GM23338 (cell line): ENCODE measurements at regions not wholly inside any gene's neighbourhood (a gene's known extent, or its start where the extent isn't known, plus 50 kb on each side); places are given as distances from the start of the nearest gene placed in this dataset.

Source experiments
- ATAC-seq: fragments of 200-7000 bp; cut with Tn5 transposase; 3 replicates; pipeline ENCODE4 v1.9.1; 2020
- DNase-seq: peaks from one replicate; pipeline ENCODE4 v3.0.0-alpha.2; 2015; ENCODE audit warnings: low spot score
- H2AFZ ChIP-seq: fragments of 200-600 bp; sonication (generic); 2 replicates; pipeline ENCODE4 v1.8.0; 2016; ENCODE audit warnings: antibody characterized with exemption, mild to moderate bottlenecking, moderate library complexity
- H3F3A ChIP-seq: fragments of 200-600 bp; sonication (generic); replicated peaks from 2 replicates; pipeline ENCODE4 v1.8.0; 2017; ENCODE audit warnings: antibody characterized with exemption, mixed run types, low read depth
- H3K27ac ChIP-seq: fragments of 200-600 bp; sonication (generic); 2 replicates; pipeline ENCODE4 v1.6.1; 2016; ENCODE audit warnings: low read depth
- H3K27me3 ChIP-seq: fragments of 200-600 bp; sonication (generic); 2 replicates; pipeline ENCODE4 v1.8.0; 2016; ENCODE audit warnings: mild to moderate bottlenecking, mixed run types, moderate library complexity; ENCODE audit not compliant: insufficient read depth
- H3K36me3 ChIP-seq: fragments of 200-600 bp; sonication (generic); 2 replicates; pipeline ENCODE4 v1.8.0; 2016; ENCODE audit warnings: mild to moderate bottlenecking; ENCODE audit not compliant: insufficient read depth
- H3K4me1 ChIP-seq: fragments of 200-600 bp; sonication (generic); 2 replicates; pipeline ENCODE4 v1.8.0; 2016; ENCODE audit warnings: mild to moderate bottlenecking, moderate library complexity; ENCODE audit not compliant: insufficient read depth
- H3K4me2 ChIP-seq: fragments of 200-600 bp; sonication (generic); 2 replicates; pipeline ENCODE4 v1.7.1; 2017; ENCODE audit warnings: mixed run types
- H3K4me3 ChIP-seq: fragments of 200-600 bp; sonication (generic); 2 replicates; pipeline ENCODE4 v1.6.1; 2016; ENCODE audit warnings: mixed run types
- H3K79me2 ChIP-seq: fragments of 200-600 bp; sonication (generic); replicated peaks from 2 replicates; pipeline ENCODE4 v1.8.0; 2017; ENCODE audit warnings: mild to moderate bottlenecking; ENCODE audit not compliant: insufficient read depth
- H3K9me2 ChIP-seq: fragments of 200-600 bp; sonication (generic); 2 replicates; pipeline ENCODE4 v1.8.0; 2017; ENCODE audit not compliant: insufficient read depth
- H4K20me1 ChIP-seq: fragments of 200-600 bp; sonication (generic); replicated peaks from 2 replicates; pipeline ENCODE4 v1.8.0; 2017; ENCODE audit warnings: mild to moderate bottlenecking; ENCODE audit not compliant: insufficient read depth
- H3K27ac Mint-ChIP-seq: 2 replicates; pipeline ENCODE4 v1.8.0; 2020; ENCODE audit warnings: inconsistent platforms, mild to moderate bottlenecking, moderate library complexity, mixed read lengths
- H3K27me3 Mint-ChIP-seq: 3 replicates; pipeline ENCODE4 v1.8.0; 2022; ENCODE audit warnings: low read depth, mild to moderate bottlenecking, moderate library complexity, mixed read lengths, inconsistent platforms; ENCODE audit not compliant: insufficient read depth, poor library complexity
- H3K36me3 Mint-ChIP-seq: 3 replicates; pipeline ENCODE4 v1.8.0; 2021; ENCODE audit warnings: low read depth, mild to moderate bottlenecking, inconsistent platforms, moderate library complexity, mixed read lengths
- H3K4me1 Mint-ChIP-seq: 3 replicates; pipeline ENCODE4 v1.8.0; 2020; ENCODE audit warnings: mild to moderate bottlenecking, inconsistent platforms, mixed read lengths
- H3K4me3 Mint-ChIP-seq: 3 replicates; pipeline ENCODE4 v1.8.0; 2021; ENCODE audit warnings: moderate library complexity, mild to moderate bottlenecking, inconsistent platforms, mixed read lengths
- H3K9me3 Mint-ChIP-seq: 3 replicates; pipeline ENCODE4 v1.8.0; 2020; ENCODE audit warnings: moderate library complexity, mild to moderate bottlenecking, inconsistent platforms, mixed read lengths
- CREB1 ChIP-seq: fragments of 250-450 bp; sonication (Bioruptor Pico); IDR thresholded peaks from 2 replicates; pipeline ENCODE4 v1.5.0; 2020; ENCODE audit warnings: low read depth, mild to moderate bottlenecking, moderate library complexity
- CTCF ChIP-seq, 2 experiments: fragments of 200-600 bp in 1 of 2; sonication (generic) in 1 of 2; conservative IDR thresholded peaks; 2 replicates each; pipeline versions ENCODE4 v1.5.1 to v1.6.1; 2016 to 2017; ENCODE audit warnings: antibody characterized with exemption in 2 of 2, low read depth in 2 of 2, mild to moderate bottlenecking in 2 of 2, moderate library complexity in 1 of 2
- EZH2 ChIP-seq: fragments of 200-600 bp; sonication (generic); IDR thresholded peaks from one replicate; pipeline ENCODE4 v1.8.0; 2017; ENCODE audit warnings: antibody characterized with exemption, mild to moderate bottlenecking, low read depth; ENCODE audit not compliant: unreplicated experiment
- JUNB ChIP-seq: IDR thresholded peaks from one replicate; pipeline ENCODE4 v1.6.1; 2016; ENCODE audit warnings: antibody characterized with exemption; ENCODE audit not compliant: unreplicated experiment
- NANOG ChIP-seq: IDR thresholded peaks from 2 replicates; pipeline ENCODE4 v1.6.1; 2016; ENCODE audit warnings: antibody characterized with exemption, borderline replicate concordance
- POLR2AphosphoS5 ChIP-seq: IDR thresholded peaks from 2 replicates; pipeline ENCODE4 v1.6.1; 2016; ENCODE audit warnings: antibody characterized with exemption, low read depth
- STAT1 ChIP-seq: IDR thresholded peaks from one replicate; pipeline ENCODE4 v1.6.1; 2016; ENCODE audit warnings: antibody characterized with exemption; ENCODE audit not compliant: unreplicated experiment
- ZNF114 ChIP-seq: fragments of 250-450 bp; sonication (Bioruptor Pico); IDR thresholded peaks from 2 replicates; pipeline ENCODE4 v1.5.0; 2020; ENCODE audit warnings: mild to moderate bottlenecking, moderate library complexity
- ZNF331 ChIP-seq: fragments of 250-450 bp; sonication (Bioruptor Pico); IDR thresholded peaks from 2 replicates; pipeline ENCODE4 v1.5.0; 2020; ENCODE audit warnings: low read depth, mild to moderate bottlenecking, moderate library complexity
- TF ChIP-seq, protein P1 (sequence below): IDR thresholded peaks from 2 replicates; pipeline ENCODE4 v1.6.1; 2016; ENCODE audit warnings: antibody characterized with exemption

DNA sequence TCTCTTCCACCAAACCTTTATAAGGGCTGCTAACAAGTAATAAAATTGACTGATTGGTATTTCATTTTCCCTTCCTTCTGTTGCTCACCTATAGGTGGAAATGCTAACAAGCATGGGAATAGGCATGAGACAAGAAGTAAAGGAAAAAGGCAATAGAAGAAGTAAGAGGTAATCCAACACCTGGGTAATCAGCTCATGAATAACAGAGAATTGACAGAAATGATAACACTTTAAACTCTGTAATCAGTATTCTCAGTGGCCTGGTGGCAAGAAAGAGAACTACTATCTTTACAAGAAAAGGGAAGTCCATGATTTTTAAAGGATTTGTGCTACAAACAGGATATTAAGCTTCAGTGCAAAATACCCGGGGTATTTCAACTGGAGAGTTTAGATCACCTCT, 737.8 kb downstream of the RERGL start:
- Histone ChIP-seq H3K4me3 (no peak overlapping the region), H4K20me1 (no peaks in the 10 kb centered on the region), H3K9me2 (no peaks in the 10 kb centered on the region), H3K79me2 (no peaks in the 10 kb centered on the region), H2AFZ (no peak overlapping the region), H3K36me3 (no peaks in the 10 kb centered on the region), H3K4me1 (peaks cover 4% of the 10 kb centered on the region; the same call in 1 of the 2 replicates), H3K27me3 (no peaks in the 10 kb centered on the region), H3K4me2 (no peak overlapping the region), H3F3A (no peaks in the 10 kb centered on the region), H3K27ac (no peak overlapping the region)
- no peak overlapping the region for H3K4me3 Mint-ChIP-seq
- peaks cover 3% of the 10 kb centered on the region; the same call in 2 of the 3 replicates for H3K4me1 Mint-ChIP-seq
- TF ChIP-seq CTCF (conservative IDR thresholded peaks at IDR 0.05; ENCODE audit: low read depth in 2 of 2) (peak in 1 of 2 experiments; percentile 50; a peak in 2 of 4 replicates), EZH2 (no peak)
- no peaks in the 10 kb centered on the region for H3K9me3 Mint-ChIP-seq
- H3K36me3 Mint-ChIP-seq, result no peaks in the 10 kb centered on the region
- H3K27ac Mint-ChIP-seq, result no peak overlapping the region
- peaks cover 2% of the 10 kb centered on the region for H3K27me3 Mint-ChIP-seq
- DNase-seq (peak; percentile 23), ATAC-seq (no peak)

GRCh38 chr12:17348311-17348710, 741.7 kb downstream of the RERGL start:
- Mint-ChIP-seq H3K9me3 (no peaks in the 10 kb centered on the region), H3K4me3 (no peak overlapping the region), H3K36me3 (no peaks in the 10 kb centered on the region), H3K27ac (no peak overlapping the region), H3K27me3 (peaks cover 2% of the 10 kb centered on the region), H3K4me1 (peaks cover 5% of the 10 kb centered on the region; the same call in 2 of the 3 replicates)
- H3K4me2 ChIP-seq, result no peak overlapping the region
- no peaks in the 10 kb centered on the region for H4K20me1 ChIP-seq
- no peaks in the 10 kb centered on the region for H3K27me3 ChIP-seq
- ATAC-seq (no peak), DNase-seq (no peak)
- no peaks in the 10 kb centered on the region; the same call in 1 of the 2 replicates for H3K4me1 ChIP-seq
- H3K79me2 ChIP-seq, result no peaks in the 10 kb centered on the region
- no peaks in the 10 kb centered on the region for H3F3A ChIP-seq
- no peak overlapping the region for H2AFZ ChIP-seq
- H3K27ac ChIP-seq, result no peak overlapping the region
- H3K9me2 ChIP-seq, result no peaks in the 10 kb centered on the region
- no peaks in the 10 kb centered on the region for H3K36me3 ChIP-seq
- no peak for TF ChIP-seq CREB1 (CRISPR knock-in tag)
- no peak for TF ChIP-seq ZNF331 (CRISPR knock-in tag)
- no peak for TF ChIP-seq STAT1
- no peak for TF ChIP-seq POLR2AphosphoS5
- TF ChIP-seq NANOG, result no peak
- no peak for TF ChIP-seq ZNF114 (CRISPR knock-in tag)
- TF ChIP-seq, protein P1, sequence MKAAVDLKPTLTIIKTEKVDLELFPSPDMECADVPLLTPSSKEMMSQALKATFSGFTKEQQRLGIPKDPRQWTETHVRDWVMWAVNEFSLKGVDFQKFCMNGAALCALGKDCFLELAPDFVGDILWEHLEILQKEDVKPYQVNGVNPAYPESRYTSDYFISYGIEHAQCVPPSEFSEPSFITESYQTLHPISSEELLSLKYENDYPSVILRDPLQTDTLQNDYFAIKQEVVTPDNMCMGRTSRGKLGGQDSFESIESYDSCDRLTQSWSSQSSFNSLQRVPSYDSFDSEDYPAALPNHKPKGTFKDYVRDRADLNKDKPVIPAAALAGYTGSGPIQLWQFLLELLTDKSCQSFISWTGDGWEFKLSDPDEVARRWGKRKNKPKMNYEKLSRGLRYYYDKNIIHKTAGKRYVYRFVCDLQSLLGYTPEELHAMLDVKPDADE, result no peak
- no peak for TF ChIP-seq EZH2
- no peak for TF ChIP-seq JUNB
- H3K4me3 ChIP-seq, result no peak overlapping the region
